ENCODE measurements at regions not wholly inside any gene's neighbourhood (a gene's known extent, or its start where the extent isn't known, plus 50 kb on each side); places are given as distances from the start of the nearest gene placed in this dataset.

DNA sequence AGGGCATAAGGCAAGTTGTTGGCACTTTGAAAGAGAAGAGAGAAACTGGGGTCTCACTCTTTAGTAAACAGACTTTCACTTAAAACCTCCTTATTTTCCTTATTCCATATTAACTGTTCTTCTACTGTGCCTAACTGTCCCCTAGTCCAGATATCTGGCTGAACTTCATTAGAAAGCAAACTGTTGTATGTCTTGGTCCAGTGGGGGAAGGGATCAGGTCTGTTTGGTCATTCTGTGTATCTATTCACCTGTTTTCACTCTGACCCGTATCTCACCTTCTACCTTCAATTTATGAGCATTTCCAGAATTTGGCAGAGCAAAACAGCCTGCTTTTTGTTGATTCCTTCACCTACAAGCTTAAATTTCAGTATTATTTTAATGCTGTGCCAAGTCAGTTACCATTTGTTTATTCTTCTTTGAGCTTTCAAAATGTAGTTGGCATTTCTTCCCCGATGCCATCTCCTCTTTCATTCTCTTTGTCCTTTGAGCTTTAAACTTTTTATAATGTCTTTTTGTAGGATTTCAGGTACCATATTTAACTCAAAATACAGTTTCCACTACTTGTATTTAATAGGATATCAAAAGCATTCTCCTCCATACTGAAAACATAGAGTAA is 188.6 kb upstream of the PPARGC1A start:
- no peak for DNase-seq
- H3K4me3 ChIP-seq, result no peak overlapping the region
- H3K27ac ChIP-seq, result no peak overlapping the region
- no peaks in the 10 kb centered on the region for H3K36me3 ChIP-seq
- no peaks in the 10 kb centered on the region for H3K9me3 ChIP-seq
- no peaks in the 10 kb centered on the region for H3K27me3 ChIP-seq
- intact Hi-C loops (cut with DNase I; ENCODE audit: low total_unique reads), result no loop called here
- TF ChIP-seq CTCF (IDR thresholded peaks at IDR 0.05), result no peak
- no peaks in the 10 kb centered on the region for H3K4me1 ChIP-seq

DNA sequence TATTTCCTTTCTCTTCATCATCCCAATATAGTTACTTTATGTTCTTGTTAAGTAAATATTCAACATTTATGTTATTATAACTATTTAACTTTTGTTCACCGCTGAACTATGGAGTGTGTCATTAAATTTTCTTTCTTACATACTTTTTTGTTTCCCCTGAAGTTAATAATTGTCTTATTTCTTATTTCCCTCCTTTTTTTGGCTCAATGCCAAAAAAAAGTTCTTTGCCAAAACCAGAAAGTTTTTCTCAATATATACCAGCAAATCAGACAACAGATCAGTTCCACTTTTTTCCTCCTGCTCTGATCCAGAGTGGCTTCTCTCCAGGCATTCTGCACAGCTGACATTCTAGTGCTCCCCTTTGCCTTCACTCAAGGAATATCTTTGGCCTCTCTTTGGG is 187.0 kb upstream of the PPARGC1A start:
- no peak overlapping the region for H3K4me3 ChIP-seq
- intact Hi-C loops (cut with DNase I; ENCODE audit: low total_unique reads), result no loop called here
- no peaks in the 10 kb centered on the region for H3K9me3 ChIP-seq
- no peaks in the 10 kb centered on the region for H3K36me3 ChIP-seq
- H3K27me3 ChIP-seq, result no peaks in the 10 kb centered on the region
- H3K27ac ChIP-seq, result no peak overlapping the region
- no peak for DNase-seq
- TF ChIP-seq CTCF (IDR thresholded peaks at IDR 0.05), result no peak
- no peaks in the 10 kb centered on the region for H3K4me1 ChIP-seq

DNA sequence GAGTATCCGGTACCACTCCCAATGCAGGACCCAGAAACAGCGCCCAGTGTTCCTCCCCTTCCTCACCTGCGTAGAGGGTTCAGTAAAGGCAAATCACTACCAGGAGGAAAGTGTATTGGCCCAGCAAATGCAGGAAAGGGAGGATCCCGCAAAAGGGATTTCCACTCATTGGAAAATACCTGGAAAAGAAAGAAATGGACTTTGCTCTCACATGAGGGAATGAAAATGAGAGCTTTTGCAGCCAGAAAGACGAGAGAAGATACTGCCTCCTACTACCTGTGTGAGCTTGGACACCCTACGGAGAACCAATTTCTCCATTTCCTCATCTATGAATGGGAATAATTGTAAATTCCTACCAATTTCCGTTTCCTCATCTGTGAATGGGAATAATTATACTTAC is 184.1 kb upstream of the PPARGC1A start:
- Histone ChIP-seq H3K27me3 (no peaks in the 10 kb centered on the region), H3K36me3 (no peaks in the 10 kb centered on the region), H3K4me1 (no peaks in the 10 kb centered on the region), H3K9me3 (no peaks in the 10 kb centered on the region), H3K27ac (no peak overlapping the region), H3K4me3 (no peak overlapping the region)
- DNase-seq, result no peak
- no peak for TF ChIP-seq CTCF (IDR thresholded peaks at IDR 0.05)
- intact Hi-C loops (cut with DNase I; ENCODE audit: low total_unique reads), result no loop called here

DNA sequence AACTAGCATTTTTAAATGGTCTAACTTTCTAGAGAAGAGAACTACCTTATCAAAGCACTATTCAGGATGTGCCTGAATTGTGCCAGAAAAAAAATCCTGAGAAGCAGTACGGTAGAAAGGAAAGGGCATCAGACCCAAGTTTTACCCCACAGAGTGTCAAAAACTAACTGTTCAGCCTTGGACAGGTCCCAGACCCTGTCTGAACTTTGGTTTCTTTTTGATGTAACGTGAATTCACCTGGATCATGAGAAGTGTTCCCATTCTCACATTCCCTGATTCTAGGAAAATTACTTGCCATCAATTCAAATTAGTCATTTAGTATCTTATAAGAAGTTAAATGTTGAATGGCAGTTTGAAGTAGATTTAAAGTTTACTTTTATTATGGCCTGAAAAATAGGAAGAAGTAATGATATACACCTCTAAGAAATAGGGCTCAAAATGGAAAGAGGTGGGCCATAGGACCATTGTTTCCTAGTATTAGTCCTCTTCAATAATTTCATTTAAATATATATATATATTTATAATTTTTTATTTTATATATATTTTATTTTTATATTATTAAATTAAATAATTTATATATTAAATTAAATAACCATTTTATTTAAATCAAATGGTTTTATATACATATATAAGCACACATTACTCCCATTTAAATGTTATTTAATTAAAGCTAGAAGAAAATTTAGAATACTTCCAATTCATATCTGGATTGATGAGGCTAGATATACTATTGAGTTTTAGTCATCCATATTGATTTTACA is 181.9 kb upstream of the PPARGC1A start:
- H3K4me1 ChIP-seq, result no peaks in the 10 kb centered on the region
- no peak for TF ChIP-seq CTCF (IDR thresholded peaks at IDR 0.05)
- no peaks in the 10 kb centered on the region for H3K36me3 ChIP-seq
- H3K4me3 ChIP-seq, result no peak overlapping the region
- H3K27ac ChIP-seq, result no peak overlapping the region
- no peaks in the 10 kb centered on the region for H3K9me3 ChIP-seq
- intact Hi-C loops (cut with DNase I; ENCODE audit: low total_unique reads), result no loop called here
- no peaks in the 10 kb centered on the region for H3K27me3 ChIP-seq
- no peak for DNase-seq

DNA sequence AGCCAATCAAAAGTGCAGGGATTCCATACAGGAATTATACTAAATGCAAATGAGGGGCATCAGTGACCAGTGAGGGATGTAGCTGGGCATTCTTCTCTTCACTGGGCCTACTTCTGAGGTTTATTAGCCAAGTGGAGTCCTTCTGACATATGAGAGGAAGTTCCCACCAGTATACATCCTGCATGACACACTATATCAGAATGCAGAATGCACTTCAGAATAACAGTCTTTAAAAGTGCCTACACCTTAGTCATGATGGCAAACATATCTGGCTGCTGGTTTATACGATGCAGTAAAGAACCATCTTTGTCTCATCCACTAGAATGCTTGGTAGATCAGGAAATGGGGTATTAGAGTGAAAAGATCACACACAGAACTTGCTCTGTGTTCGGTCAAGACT is 180.3 kb upstream of the PPARGC1A start:
- TF ChIP-seq CTCF (IDR thresholded peaks at IDR 0.05), result no peak
- intact Hi-C loops (cut with DNase I; ENCODE audit: low total_unique reads), result no loop called here
- Histone ChIP-seq H3K4me3 (no peak overlapping the region), H3K27me3 (no peaks in the 10 kb centered on the region), H3K27ac (no peak overlapping the region), H3K9me3 (no peaks in the 10 kb centered on the region), H3K4me1 (no peaks in the 10 kb centered on the region), H3K36me3 (no peaks in the 10 kb centered on the region)
- no peak for DNase-seq

Measured in tibial artery (tissue), 4 donors.